H1 (cell line): ENCODE measurements at regions not wholly inside any gene's neighbourhood (a gene's known extent, or its start where the extent isn't known, plus 50 kb on each side); places are given as distances from the start of the nearest gene placed in this dataset.

Experiments used
- ATF2 ChIP-seq: IDR thresholded peaks from 2 replicates; pipeline ENCODE4 v1.6.1; 2012; ENCODE audit warnings: low read length, inconsistent platforms
- CBX8 ChIP-seq: fragments of 300-800, 300-1000 bp; sonication (generic); IDR thresholded peaks from 2 replicates; pipeline ENCODE4 v1.7.1; 2016; ENCODE audit warnings: low read depth, low read length, borderline replicate concordance
- TCF12 ChIP-seq: IDR thresholded peaks from 2 replicates; pipeline ENCODE4 v1.6.1; 2011; ENCODE audit warnings: low read depth, mild to moderate bottlenecking, low read length
- YY1 ChIP-seq: IDR thresholded peaks from 2 replicates; pipeline ENCODE4 v1.6.1; 2011; ENCODE audit warnings: low read depth, mild to moderate bottlenecking, low read length

GRCh38 chr3:154921351-154921750, 158.8 kb upstream of the MME start (continued):
- TF ChIP-seq ATF2 (no peak), CBX8 (no peak), TCF12 (no peak), YY1 (no peak)
